ENCODE measurements at regions not wholly inside any gene's neighbourhood (a gene's known extent, or its start where the extent isn't known, plus 50 kb on each side); places are given as distances from the start of the nearest gene placed in this dataset.

GRCh38 chr16:64771273-64771672 lies 350.6 kb downstream of the CDH11 start:
- Histone ChIP-seq H3K9me3 (ENCODE audit: control insufficient read depth, low read depth, low read length) (no peaks in the 10 kb centered on the region), H3K9ac (ENCODE audit: control insufficient read depth, extremely low read depth, insufficient read depth, low read length) (no peak overlapping the region), H3K27ac (ENCODE audit: control insufficient read depth, insufficient read depth, low read length) (no peak overlapping the region), H3K4me2 (ENCODE audit: control insufficient read depth, extremely low read depth, insufficient read depth, low read depth, low read length) (no peak overlapping the region), H4K20me1 (ENCODE audit: control insufficient read depth, extremely low read depth, insufficient read depth, low read length) (no peaks in the 10 kb centered on the region), H3K36me3 (ENCODE audit: control insufficient read depth in 2 of 2, extremely low read depth in 1 of 2, insufficient read depth in 2 of 2, low read length in 2 of 2) (no peaks in the 10 kb centered on the region), H3K79me2 (ENCODE audit: control insufficient read depth, insufficient read depth, low read length) (no peaks in the 10 kb centered on the region), H3K27me3 (ENCODE audit: control insufficient read depth, extremely low read depth, insufficient read depth, low read length) (no peaks in the 10 kb centered on the region), H2AFZ (ENCODE audit: control insufficient read depth, low read length) (no peak overlapping the region), H3K4me1 (ENCODE audit: control insufficient read depth, extremely low read depth, insufficient read depth, low read length) (no peaks in the 10 kb centered on the region), H3K4me3 (ENCODE audit: control insufficient read depth in 2 of 3, extremely low read depth in 1 of 3, insufficient read depth in 2 of 3, low read depth in 1 of 3, low read length in 3 of 3) (no peak overlapping the region), H3K9me1 (ENCODE audit: control insufficient read depth, extremely low read depth, insufficient read depth, low read length) (no peaks in the 10 kb centered on the region)
- dilution Hi-C loops (cut with MboI; ENCODE audit: extremely low pct_ligation_motif_present, low sequenced_read_pairs) = no loop called here
- DNase-seq (ENCODE audit: low read depth, low spot score) (no peak), FAIRE-seq (no peak)
- TF ChIP-seq CTCF (optimal IDR thresholded peaks at IDR 0.05 in 1 of 3, IDR thresholded peaks at IDR 0.05 in 1 of 3, conservative IDR thresholded peaks at IDR 0.05 in 1 of 3; ENCODE audit: extremely low read depth in 1 of 3, insufficient read depth in 2 of 3, low read length in 3 of 3) = no peak
- no peak for TF ChIP-seq EZH2 (IDR thresholded peaks at IDR 0.05; ENCODE audit: low read length)

GRCh38 chr16:64762211-64762610 lies 359.7 kb downstream of the CDH11 start:
- dilution Hi-C loops (cut with MboI; ENCODE audit: extremely low pct_ligation_motif_present, low sequenced_read_pairs) = no loop called here
- no peak for FAIRE-seq

More at GRCh38 chr16:64762211-64762610, 359.7 kb downstream of the CDH11 start:
- no peaks in the 10 kb centered on the region for H3K79me2 ChIP-seq (ENCODE audit: control insufficient read depth, insufficient read depth, low read length)
- TF ChIP-seq EZH2 (IDR thresholded peaks at IDR 0.05; ENCODE audit: low read length) (no peak), CTCF (optimal IDR thresholded peaks at IDR 0.05 in 1 of 3, IDR thresholded peaks at IDR 0.05 in 1 of 3, conservative IDR thresholded peaks at IDR 0.05 in 1 of 3; ENCODE audit: extremely low read depth in 1 of 3, insufficient read depth in 2 of 3, low read length in 3 of 3) (no peak)
- no peak for DNase-seq (ENCODE audit: low read depth, low spot score)
- H3K4me3 ChIP-seq (ENCODE audit: control insufficient read depth in 2 of 3, extremely low read depth in 1 of 3, insufficient read depth in 2 of 3, low read depth in 1 of 3, low read length in 3 of 3) = no peak overlapping the region
- H3K27ac ChIP-seq (ENCODE audit: control insufficient read depth, insufficient read depth, low read length) = no peak overlapping the region
- no peaks in the 10 kb centered on the region for H4K20me1 ChIP-seq (ENCODE audit: control insufficient read depth, extremely low read depth, insufficient read depth, low read length)
- no peak overlapping the region for H3K4me2 ChIP-seq (ENCODE audit: control insufficient read depth, extremely low read depth, insufficient read depth, low read depth, low read length)
- H3K36me3 ChIP-seq (ENCODE audit: control insufficient read depth in 2 of 2, extremely low read depth in 1 of 2, insufficient read depth in 2 of 2, low read length in 2 of 2) = no peaks in the 10 kb centered on the region
- H3K9me3 ChIP-seq (ENCODE audit: control insufficient read depth, low read depth, low read length) = no peaks in the 10 kb centered on the region
- no peaks in the 10 kb centered on the region for H3K27me3 ChIP-seq (ENCODE audit: control insufficient read depth, extremely low read depth, insufficient read depth, low read length)
- no peak overlapping the region for H3K9ac ChIP-seq (ENCODE audit: control insufficient read depth, extremely low read depth, insufficient read depth, low read length)
- no peaks in the 10 kb centered on the region for H3K4me1 ChIP-seq (ENCODE audit: control insufficient read depth, extremely low read depth, insufficient read depth, low read length)
- H2AFZ ChIP-seq (ENCODE audit: control insufficient read depth, low read length) = no peak overlapping the region
- no peaks in the 10 kb centered on the region for H3K9me1 ChIP-seq (ENCODE audit: control insufficient read depth, extremely low read depth, insufficient read depth, low read length)

All from keratinocyte (primary cell).